HG02610 (cell line): ENCODE measurements at regions not wholly inside any gene's neighbourhood (a gene's known extent, or its start where the extent isn't known, plus 50 kb on each side); places are given as distances from the start of the nearest gene placed in this dataset.

Experiments
- ATAC-seq: cut with Tn5 transposase; IDR thresholded peaks from one replicate; pipeline ENCODE4 v1.9.1; 2021; ENCODE audit warnings: mild to moderate bottlenecking, moderate library complexity; ENCODE audit not compliant: unreplicated experiment

DNA sequence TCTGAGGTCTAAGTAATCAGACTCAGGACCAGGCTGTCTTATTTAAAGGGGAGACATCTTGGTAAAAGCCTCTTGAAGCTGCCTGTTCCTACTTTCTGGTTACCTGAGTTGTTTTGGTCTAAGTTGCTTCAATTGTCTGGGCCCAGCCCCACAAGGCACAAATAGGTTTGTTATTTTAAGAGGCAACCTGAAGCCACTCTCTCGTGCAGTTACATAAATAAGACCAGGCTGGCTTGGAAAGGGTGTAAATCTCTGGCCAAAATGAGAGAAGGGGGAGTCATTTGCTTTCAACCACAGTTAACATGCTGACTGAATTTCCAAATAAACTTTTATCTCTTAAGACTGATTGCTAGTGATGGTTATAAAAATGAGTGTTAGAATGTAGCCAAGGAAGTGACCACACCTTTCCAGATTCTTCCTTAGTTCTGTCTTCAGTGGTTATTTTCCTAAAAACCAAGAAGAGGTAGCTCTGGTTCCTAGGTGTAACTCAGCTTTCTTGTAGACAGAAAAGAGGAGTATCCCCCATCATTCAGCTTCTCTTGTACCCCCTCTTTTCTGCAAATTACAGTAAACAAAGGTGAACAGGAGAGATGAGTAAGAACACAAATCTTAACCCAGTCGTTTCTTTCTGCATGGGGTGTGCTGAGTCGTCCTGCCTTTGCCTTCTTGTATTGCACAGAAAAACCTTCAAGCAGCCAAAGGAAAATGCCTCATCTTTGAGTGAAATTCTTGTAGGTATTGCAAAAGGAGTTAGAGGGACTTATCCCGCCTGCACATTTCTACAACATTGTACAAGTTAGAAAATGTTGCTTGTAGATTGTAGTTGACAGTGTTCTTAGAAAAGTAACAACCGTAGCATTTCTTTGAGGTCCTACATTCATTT lies 161.5 kb upstream of the NT5C1B start:
- no peak for ATAC-seq

DNA sequence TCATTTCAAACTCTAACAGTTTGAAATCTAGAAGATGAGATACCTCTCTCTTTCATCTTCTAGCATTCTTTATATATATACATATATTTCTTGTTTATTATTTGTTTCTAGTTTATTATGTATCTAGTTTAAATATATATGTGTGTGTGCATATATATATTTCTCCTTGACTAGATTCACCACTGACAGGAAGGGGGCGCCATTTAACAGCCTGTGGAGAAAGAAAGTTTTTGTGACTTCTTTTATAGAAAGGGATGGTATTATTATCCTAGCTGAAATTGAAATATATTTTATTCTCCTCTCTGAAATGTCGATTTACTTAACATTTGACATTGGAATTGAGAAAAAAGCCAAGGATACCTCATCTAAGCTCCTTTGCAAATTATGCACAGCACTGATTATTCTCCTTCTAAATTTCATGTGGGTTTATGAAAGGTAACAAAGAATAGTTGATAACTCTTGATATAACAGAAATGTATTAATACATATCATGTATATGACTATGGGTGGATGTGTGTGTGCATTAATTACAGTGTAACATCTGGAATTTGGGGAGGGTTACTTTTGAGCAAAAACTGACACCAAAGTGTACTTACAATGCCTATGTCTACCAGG lies 160.7 kb upstream of the NT5C1B start:
- no peak for ATAC-seq

DNA sequence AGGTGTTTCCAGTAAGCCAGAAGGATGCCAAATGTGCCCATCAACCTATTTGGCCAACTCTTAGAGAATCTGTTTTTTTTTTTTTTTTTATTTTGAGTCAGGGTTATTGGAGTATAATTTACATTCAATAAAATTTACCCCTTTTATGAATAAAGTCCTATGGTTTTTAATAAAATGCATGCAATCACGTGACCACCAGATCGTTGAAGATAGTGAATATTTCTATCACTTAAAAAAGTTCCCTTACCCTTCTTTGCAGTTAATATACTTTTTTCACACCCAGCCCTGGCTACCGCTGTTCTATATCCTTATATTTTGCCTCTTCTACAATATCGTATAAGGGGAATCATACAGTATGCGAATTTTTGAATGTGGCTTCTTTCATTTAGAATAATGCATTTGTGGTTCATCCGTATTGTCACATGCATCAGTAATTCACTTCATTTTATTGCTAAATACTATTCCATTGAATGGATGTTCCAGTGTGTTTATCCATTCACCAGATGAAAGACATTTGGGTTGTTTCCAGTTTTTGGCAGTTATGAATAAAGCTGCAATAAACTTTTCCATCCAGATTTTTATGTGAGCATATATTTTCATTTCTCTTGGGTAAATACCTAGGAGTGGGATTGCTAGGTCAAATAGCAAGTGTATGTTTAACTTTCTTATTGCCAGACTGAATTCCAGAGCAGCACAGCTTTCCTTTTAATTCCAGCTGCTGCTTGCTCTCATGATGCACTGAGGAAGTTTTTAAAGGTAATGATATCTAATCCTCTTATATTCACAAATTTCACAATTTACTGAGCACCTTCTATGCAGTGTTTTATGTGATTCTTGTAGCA lies 156.3 kb upstream of the NT5C1B start:
- no peak for ATAC-seq

DNA sequence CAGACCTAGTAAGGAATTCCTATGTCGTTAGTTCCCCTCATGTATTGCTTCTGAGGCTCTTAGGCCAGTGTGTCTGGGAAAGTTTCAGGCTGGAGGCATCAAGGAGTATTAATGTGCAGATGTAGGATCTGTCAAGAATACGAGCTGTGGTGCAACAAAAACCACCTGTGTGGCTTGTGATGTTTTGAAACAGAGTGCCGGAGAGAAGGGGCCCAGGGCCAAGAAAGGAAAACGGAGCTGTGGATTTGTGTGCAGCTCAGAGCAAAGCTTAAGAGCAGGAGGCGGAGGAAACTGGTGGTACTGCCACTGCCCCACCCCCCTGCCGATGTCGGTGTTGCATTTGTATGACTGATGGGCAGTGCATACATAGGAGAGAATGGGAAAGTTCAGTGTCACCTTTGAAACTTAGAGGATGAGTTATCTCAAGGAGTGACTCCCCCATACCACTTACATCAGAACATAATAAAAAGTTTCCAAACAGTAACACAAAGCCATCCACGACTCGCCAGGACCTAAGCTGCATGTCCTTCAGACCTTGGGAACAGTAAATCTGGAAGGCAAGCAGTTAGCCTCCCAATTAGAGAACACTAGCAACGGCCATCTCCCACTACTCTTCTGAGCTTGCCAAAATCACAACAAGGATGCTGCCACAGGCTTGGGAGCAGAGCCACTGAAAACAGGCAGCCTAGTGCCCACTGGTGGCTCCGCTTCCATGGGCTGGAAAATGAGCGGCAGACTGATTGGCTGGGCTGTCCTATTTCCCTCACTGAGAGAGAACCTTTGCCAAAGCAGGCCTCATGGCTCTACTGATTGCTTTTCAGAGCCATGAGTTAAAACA lies 152.7 kb upstream of the NT5C1B start:
- no peak for ATAC-seq

DNA sequence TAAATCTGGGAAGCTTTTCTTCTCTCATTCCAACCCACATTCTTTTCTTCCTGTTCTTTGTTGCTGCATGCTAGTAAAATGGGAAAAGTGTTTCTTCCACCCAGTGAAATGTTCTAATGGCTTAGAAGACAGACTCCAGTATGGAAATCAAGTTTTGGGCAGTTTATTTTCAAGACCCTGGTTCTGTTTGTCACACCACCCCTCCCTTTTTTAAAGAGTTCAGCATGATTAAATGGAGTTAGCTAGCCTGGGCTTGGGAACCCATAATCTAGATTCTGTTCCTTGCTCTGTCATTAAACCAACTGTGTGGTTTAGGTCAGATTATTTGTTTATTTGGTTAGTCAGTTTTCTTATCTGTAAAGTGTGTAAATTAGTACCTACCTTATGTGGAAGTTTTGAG lies 151.8 kb upstream of the NT5C1B start:
- no peak for ATAC-seq

DNA sequence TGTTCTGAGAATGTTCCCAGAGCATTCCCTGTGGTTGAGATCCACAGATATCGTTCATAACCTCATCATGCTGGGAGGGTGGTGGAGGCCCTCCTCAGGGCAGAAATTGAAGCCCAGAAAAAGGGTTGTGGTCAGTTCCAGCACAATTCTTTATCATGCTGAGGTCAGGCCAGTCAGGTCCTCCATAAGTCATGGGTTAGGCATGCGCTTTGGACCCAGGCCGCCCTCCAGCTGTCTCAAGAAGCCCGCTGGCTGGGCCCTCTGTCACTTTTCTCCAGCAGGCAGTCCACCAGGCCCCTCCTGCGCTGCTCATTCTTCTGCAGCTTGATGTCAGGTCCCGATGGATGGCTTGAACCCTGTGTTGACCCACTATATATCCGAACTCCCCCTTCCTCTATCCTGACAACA lies 151.1 kb upstream of the NT5C1B start:
- no peak for ATAC-seq

DNA sequence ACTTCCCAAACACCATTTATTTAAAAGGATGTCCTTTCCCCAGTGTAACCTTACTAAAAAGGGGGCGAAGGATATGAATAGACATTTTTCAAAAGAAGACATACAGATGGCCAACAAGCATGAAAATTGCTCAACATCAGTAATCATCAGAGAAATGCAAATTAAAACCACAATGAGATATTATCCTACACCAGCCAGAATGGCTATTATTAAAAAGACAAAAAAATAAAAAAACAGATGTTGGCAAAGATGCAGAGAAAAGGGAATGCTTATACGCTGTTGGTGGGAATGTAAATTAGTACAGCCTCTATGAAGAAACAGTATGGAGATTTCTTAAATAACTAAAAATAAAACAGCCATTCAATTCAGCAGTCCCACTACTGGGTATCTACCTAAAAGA lies 142.3 kb upstream of the NT5C1B start:
- ATAC-seq: no peak

DNA sequence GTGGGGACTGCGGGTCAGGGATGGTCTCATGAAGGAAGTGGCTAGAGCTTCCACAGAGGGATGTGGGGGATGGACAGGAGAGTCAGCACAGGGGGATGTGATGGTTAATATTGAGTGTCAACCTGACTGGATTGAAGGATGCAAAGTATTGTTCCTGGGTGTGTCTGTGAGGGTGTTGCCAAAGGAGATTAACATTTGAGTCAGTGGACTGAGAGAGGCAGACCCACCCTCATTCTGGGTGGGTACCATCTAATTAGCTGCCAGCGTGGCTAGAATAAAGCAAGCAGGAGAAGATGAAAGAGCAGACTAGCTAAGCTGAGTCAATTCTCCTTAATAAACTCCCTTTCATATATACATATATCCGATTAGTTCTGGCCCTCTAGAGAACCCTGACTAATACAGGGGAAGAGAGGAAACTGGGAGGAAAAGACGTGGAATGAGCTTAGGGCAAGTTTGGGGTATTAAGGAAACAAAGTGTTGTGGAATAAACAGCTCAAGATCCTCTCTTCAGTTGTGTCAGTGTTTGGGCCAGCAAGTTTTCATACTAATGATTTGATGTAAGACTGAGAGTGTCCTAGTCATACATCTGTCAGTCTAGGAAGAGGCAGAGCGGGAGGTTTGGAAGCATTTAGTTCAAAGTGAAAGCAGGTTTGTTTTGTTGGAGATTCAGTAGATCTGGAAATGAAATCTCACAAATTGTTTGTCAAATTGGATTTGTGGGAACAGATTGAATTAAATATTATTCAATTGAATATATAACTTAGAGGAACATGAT lies 135.2 kb upstream of the NT5C1B start:
- ATAC-seq: no peak

DNA sequence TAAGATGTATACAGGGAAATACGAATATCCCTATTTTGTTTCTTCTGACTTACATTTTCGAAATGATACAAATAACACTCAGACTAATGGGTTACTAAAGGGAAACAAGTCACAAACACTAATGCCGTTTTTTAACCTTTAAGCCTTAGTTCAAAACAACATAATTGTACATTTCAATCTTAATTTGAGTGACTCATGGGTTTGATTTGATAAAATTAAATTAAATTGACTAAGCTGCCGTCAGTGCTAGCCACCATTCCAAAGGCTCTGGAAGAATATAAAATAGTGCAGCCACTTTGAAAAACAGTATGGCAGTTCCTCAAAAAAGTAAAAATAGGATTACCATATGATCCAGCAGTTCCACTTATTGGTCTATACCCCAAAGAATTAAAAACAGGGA lies 133.8 kb upstream of the NT5C1B start:
- no peak for ATAC-seq

DNA sequence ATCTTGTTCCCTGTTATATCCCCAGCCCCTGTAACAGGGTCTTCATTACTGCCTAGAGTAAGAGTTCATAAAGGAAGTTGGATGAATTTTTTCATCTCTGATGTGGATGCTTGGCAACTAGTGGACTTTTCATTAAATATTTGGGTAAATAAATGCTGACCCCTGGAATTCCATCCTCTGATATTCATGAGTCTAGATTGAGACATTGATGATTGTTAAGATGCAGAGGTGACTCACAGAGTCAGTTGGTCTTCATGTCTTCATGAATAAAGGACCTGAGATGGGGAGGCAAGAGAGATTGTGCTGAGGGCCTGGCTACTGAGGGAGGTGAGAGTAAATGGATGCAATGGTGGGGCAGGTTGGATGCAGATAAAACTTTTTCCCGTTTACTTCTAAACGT lies 132.7 kb upstream of the NT5C1B start:
- ATAC-seq: no peak

DNA sequence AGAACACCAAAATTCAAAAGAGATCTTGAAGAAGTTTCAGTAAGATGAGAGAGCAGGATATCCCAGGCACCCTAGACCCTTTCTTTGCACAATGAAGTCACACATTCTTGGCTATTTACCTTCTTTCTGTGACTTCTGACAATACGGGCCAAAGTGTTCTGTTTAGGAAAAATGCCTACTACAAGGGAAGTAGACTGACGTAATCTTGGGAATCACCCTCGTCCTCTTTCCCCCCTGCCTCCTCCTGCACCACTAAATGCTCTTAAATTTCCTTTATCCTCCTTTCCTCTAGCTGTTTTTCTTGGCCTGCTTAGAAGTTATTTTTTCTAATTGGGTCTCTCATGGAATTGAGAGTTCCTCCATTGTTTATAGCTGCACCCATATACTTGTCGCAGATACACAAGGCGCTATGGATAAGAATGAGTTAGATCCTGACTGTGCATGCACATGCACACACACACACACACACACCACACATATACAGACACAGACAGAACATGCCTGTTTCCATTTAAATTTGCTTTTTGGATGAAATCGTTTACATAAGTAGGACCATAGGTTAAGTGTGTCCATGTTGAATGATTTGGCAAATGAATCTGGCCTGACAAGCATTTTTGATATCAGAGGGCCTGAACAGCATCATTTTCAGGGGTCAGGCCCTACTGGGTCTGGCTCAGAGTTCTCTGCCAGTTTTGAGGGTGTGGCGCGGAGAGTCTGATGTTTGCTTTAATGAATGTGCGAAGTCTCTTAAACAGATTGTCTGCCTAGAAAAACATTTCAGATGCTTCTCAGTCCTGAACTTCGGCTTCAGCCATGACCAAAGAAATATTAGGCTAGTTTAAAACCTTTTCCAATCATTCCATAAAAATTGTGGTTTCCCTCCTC lies 131.9 kb upstream of the NT5C1B start:
- ATAC-seq: no peak

DNA sequence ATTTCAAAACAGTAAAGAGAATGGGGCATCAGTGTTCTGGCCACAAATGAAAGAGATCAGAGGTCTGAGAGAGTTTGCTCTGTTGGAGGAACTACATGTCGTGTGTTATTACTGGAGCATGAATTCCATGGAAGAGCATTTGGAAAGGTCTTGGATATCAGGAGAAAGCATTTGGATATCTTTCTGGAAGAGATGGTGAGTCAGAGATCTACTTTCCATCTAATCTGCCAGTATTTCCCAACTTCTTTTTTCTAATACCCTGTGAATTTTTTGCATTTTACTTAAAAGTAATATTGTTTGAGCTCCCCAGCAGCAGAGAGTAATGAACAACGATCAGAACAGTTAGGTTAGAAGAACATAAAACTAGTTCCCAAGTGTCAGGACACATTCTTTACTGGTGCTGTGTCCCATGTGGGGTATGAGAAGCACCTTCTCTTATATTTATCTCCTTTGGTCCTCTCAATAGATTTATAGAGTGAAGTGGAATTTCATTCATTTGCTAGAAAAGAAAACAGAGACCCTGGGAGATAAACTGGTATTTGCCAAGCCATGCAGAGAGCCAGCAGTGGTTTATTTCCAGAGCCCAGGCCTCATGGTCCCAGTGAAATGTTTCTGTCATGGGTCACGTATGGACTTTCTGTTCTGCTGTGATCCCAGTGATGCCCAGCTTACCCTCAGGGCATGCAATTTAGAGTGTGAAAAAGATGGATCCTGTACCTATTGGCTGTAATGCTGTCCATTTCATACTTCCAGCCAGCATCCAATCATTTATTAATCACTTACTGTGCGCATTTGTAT lies 130.8 kb upstream of the NT5C1B start:
- no peak for ATAC-seq

DNA sequence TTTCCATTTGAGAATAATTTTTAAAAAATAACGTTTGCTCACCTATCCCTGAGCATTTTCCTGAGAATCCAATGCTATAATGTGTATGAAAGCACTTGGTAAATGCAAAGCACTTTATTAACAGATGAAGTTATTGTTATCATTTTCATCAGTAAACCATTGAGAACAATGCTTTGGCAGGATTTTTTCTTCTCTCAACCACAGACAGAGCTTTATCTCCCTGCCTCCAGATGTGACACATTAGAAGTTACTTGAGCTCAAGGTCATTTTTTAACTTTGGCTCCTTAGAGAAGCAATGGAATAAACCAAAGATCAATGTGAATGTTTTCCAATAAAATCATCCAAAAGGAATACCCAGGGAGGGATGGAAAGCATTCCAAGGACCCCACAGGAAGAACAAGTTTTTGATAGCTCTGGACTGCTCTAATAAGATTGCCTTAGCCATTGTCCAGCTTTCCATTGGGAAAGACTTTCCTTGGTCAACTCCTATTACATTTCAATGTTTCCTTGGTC lies 118.9 kb upstream of the NT5C1B start:
- no peak for ATAC-seq

DNA sequence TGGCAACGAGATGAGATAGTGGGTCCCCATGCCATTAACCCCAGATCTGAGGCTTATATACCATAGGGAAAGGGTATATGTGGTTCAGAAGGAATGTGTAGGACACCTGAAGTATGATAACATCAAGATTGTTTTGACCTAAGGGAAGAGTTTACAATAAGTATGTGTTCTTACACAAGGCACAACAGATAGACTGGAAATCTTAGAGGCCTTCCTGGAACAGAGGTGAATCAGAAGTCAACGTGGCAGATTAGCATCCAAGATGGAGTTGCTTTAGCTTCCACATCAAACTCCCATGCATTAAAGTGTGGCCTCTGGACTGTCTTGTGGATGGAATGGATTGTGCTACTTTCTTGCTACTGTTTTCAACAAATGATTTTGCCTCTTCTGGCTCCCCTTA lies 116.6 kb upstream of the NT5C1B start:
- no peak for ATAC-seq

DNA sequence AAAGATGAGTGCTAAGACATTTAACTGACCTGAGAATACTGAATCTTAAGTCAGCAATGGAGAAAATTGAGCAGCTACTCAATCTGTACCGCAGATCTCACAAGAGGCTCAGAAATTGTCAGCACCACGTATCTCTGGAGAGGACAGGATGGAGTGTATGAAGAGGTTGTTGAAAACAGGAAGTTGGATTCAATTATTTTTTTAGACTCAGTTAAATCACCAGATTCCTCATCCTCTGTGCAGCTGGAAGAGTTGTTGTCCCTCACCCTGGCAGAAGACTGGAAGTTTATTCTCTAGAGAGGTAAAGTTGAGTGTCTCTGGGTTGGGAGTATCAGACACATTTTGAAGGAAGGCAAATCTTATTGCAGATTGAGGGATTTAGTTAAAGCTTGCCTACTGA lies 114.9 kb upstream of the NT5C1B start:
- no peak for ATAC-seq

DNA sequence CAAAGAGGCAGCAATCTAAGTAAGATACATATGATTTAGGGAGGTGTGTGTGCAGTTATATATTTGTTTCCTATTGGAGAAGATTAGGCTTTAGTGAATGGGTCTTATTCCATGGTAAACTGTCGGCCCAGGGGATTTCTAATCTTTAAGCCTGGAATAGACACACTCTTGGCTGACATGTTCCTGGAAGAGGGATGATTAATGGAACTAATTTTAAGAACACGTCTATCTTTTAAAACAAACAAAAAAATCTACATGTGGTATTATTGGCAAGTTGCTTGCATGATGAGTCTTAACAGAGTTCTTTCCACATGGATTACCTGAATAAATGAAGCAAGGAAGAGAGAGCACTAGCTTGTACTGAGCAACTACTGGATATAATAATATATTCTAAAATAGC lies 114.2 kb upstream of the NT5C1B start:
- no peak for ATAC-seq

DNA sequence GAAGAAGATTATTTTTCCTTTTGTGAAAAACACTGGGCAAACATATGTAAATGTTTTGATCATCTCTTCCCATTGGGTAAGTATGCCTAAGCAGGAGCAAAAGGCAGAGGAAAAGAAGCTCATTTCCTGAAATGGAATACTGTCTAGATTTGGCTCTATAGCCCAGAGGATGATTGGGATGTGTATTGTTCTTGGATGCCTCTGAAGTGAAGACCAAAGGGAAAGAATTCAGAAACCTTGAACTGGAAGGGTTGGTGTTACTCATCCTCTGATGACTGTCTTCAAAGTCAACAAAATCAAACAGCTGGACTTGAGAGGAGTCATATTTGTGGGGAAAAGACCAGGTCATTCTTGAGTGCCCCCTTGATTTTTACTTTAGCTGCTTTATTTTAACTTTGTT lies 112.6 kb upstream of the NT5C1B start:
- no peak for ATAC-seq

DNA sequence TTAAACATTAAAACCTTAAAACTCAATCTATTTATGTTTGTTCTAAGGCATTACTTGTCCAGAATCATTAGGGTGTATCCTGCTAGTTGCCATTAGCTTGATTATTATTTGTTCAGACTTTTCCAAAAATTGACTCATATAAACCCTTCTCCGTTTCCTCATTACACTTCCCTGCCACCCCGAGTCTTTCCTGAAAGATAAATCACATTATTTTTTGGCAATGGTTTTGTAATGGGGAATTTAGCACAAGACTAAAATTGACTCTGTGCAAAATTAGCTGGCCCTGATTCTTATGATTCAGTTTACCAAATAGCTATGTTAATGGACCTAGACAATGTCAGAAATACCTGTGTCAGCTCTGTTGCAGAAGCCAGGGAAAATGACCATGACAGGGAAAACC lies 112.2 kb upstream of the NT5C1B start:
- ATAC-seq: no peak
